Endodermal cell (in vitro differentiated cells): ENCODE measurements at regions not wholly inside any gene's neighbourhood (a gene's known extent, or its start where the extent isn't known, plus 50 kb on each side); places are given as distances from the start of the nearest gene placed in this dataset.

Experiments
- DNase-seq: peaks from one replicate; pipeline ENCODE4 v3.0.0-alpha.2; 2017
- H3K27ac ChIP-seq: 2 replicates; pipeline ENCODE4 v1.5.1; 2013; ENCODE audit warnings: mild to moderate bottlenecking, low read depth, low read length, moderate library complexity
- H3K27me3 ChIP-seq: 2 replicates; pipeline ENCODE4 v1.6.1; 2013; ENCODE audit warnings: mild to moderate bottlenecking, low read length, moderate library complexity; ENCODE audit not compliant: insufficient read depth, control insufficient read depth, poor library complexity, severe bottlenecking
- H3K36me3 ChIP-seq: 2 replicates; pipeline ENCODE4 v1.7.0; 2013; ENCODE audit warnings: mild to moderate bottlenecking, low read length, moderate library complexity; ENCODE audit not compliant: control insufficient read depth, insufficient read depth
- H3K4me1 ChIP-seq: one replicate; pipeline ENCODE4 v1.7.0; 2013; ENCODE audit warnings: low read length; ENCODE audit not compliant: control insufficient read depth, insufficient read depth
- H3K4me3 ChIP-seq: 2 replicates; pipeline ENCODE4 v1.5.1; 2013; ENCODE audit warnings: mild to moderate bottlenecking, low read length, moderate library complexity
- H3K9ac ChIP-seq: 2 replicates; pipeline ENCODE4 v1.6.1; 2013; ENCODE audit warnings: mild to moderate bottlenecking, low read length, moderate library complexity; ENCODE audit not compliant: poor library complexity, severe bottlenecking; ENCODE audit errors: extremely low read depth
- H3K9me3 ChIP-seq: 2 replicates; pipeline ENCODE4 v1.6.1; 2013; ENCODE audit warnings: mild to moderate bottlenecking, low read length, moderate library complexity; ENCODE audit not compliant: control insufficient read depth
- H3K27ac Mint-ChIP-seq: 2 replicates; pipeline ENCODE4 v1.8.0; 2020; ENCODE audit warnings: mixed read lengths
- H3K27me3 Mint-ChIP-seq: 2 replicates; pipeline ENCODE4 v1.8.0; 2021; ENCODE audit warnings: mild to moderate bottlenecking, mixed read lengths; ENCODE audit not compliant: insufficient read depth
- H3K36me3 Mint-ChIP-seq: 2 replicates; pipeline ENCODE4 v1.8.0; 2020; ENCODE audit warnings: low read depth, mixed read lengths
- H3K4me1 Mint-ChIP-seq: 2 replicates; pipeline ENCODE4 v1.8.0; 2020; ENCODE audit warnings: mixed read lengths
- H3K4me3 Mint-ChIP-seq: 2 replicates; pipeline ENCODE4 v1.8.0; 2020; ENCODE audit warnings: mild to moderate bottlenecking, moderate library complexity, mixed read lengths
- H3K9me3 Mint-ChIP-seq: 2 replicates; pipeline ENCODE4 v1.8.0; 2020; ENCODE audit warnings: mild to moderate bottlenecking, mixed read lengths
- CTCF ChIP-seq: fragments of 200-600 bp; sonication (generic); conservative IDR thresholded peaks from 2 replicates; pipeline ENCODE4 v1.5.0; 2021; ENCODE audit warnings: antibody characterized with exemption, mild to moderate bottlenecking
- whole genome bisulfite sequencing, 2 experiments: methylation state at CpG; one replicate each; pipeline versions ENCODE4 v1.1.5 to v1.1.7; 2013; ENCODE audit warnings: missing lambda C conversion rate in 2 of 2, mixed read lengths in 1 of 2; ENCODE audit not compliant: insufficient coverage in 1 of 2, insufficient read length in 1 of 2; 5-methylcytosine and 5-hydroxymethylcytosine counted together

- WGBS, 2 experiments, result 94 to 100% methylated on average over 1 to 4 of the region's 4 CpGs
- H3K4me3 ChIP-seq, result no peak overlapping the region
- no peaks in the 10 kb centered on the region for H3K27me3 ChIP-seq
- no peak overlapping the region for H3K9ac ChIP-seq
- Mint-ChIP-seq H3K9me3 (no peaks in the 10 kb centered on the region), H3K27me3 (no peaks in the 10 kb centered on the region), H3K4me3 (no peak overlapping the region), H3K4me1 (peaks cover 14% of the 10 kb centered on the region), H3K27ac (no peak overlapping the region), H3K36me3 (no peaks in the 10 kb centered on the region)
- H3K9me3 ChIP-seq, result no peaks in the 10 kb centered on the region
- no peaks in the 10 kb centered on the region for H3K4me1 ChIP-seq
- no peaks in the 10 kb centered on the region for H3K36me3 ChIP-seq
- no peak overlapping the region for H3K27ac ChIP-seq
- DNase-seq, result no peak
- no peak for TF ChIP-seq CTCF
Observed at GRCh38 chr5:116961021-116961420, 386.4 kb upstream of the SEMA6A start.

- Histone ChIP-seq H3K27ac (no peak overlapping the region), H3K9ac (no peak overlapping the region), H3K9me3 (no peaks in the 10 kb centered on the region), H3K27me3 (no peaks in the 10 kb centered on the region), H3K4me1 (no peaks in the 10 kb centered on the region), H3K36me3 (no peaks in the 10 kb centered on the region), H3K4me3 (no peak overlapping the region)
- 92 to 100% methylated on average over 1 of the region's 1 CpG for WGBS, 2 experiments
- Mint-ChIP-seq H3K36me3 (no peaks in the 10 kb centered on the region), H3K27me3 (no peaks in the 10 kb centered on the region), H3K27ac (no peak overlapping the region), H3K9me3 (no peaks in the 10 kb centered on the region), H3K4me3 (no peak overlapping the region), H3K4me1 (peaks cover 16% of the 10 kb centered on the region)
- no peak for DNase-seq
- no peak for TF ChIP-seq CTCF
Observed at GRCh38 chr5:116959843-116960242, 385.2 kb upstream of the SEMA6A start.

GRCh38 chr5:116953251-116953930 lies 378.8 kb upstream of the SEMA6A start:
- H3K4me1 Mint-ChIP-seq, result peaks cover 16% of the 10 kb centered on the region
- Histone ChIP-seq H3K36me3 (no peaks in the 10 kb centered on the region), H3K9me3 (no peaks in the 10 kb centered on the region), H3K27me3 (no peaks in the 10 kb centered on the region), H3K27ac (peak overlapping the region; percentile 67), H3K4me1 (no peaks in the 10 kb centered on the region), H3K4me3 (no peak overlapping the region), H3K9ac (no peak overlapping the region)
- H3K36me3 Mint-ChIP-seq, result no peaks in the 10 kb centered on the region
- no peak overlapping the region for H3K4me3 Mint-ChIP-seq
- no peak for DNase-seq
- no peak for TF ChIP-seq CTCF
- 72 to 73% methylated on average over 2 to 3 of the region's 3 CpGs for WGBS, 2 experiments
- H3K9me3 Mint-ChIP-seq, result peaks cover 4% of the 10 kb centered on the region
- H3K27me3 Mint-ChIP-seq, result no peaks in the 10 kb centered on the region
- H3K27ac Mint-ChIP-seq, result peak overlapping the region; percentile 53
